Right forelimb (tissue), 1 donor: ENCODE measurements at regions not wholly inside any gene's neighbourhood (a gene's known extent, or its start where the extent isn't known, plus 50 kb on each side); places are given as distances from the start of the nearest gene placed in this dataset.

Experiments
- DNase-seq: peaks from one replicate; pipeline ENCODE4 v3.0.0-alpha.2; 2018

DNA sequence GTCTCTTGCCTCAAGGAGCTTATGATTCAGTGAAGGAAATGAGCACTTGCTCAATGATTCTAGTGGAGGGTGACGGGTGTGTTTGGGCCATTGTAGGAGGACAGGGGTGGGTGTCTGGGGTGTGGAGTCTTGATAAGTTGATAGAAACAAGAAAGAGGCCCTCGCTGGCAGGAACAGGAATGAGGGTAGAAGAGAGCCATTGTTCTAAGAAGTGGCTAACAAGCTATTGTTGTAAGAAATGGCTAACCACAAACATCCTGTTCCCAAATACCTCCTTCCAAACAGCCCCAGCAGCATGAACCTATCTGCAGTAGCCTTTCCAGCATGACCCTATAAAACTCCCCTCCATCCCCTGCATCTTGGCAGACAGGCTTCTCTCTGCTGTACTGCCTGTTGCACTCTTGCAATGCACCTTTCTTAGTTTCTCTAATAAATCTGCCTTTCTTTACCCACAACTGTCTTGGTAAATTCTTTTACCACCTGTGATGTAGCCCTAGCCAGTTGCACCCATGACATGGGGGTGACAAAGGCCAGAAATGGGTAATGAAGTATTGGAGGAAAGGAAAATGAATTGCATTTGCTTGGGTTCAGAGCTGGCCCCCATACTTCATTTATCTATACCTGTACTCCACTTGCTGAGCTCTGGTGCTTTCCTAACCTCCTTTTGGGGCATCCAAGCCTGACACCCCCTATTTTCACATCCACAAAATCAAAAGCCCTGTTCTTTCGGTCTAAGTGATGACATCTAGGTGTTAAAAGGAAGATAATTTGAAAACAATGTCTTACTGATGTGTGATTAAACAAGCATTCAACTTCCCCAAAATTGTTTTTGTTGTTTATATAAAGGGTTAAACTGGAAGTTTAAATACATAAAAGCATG lies 389.1 kb downstream of the GRIN2B start:
- no peak for DNase-seq

DNA sequence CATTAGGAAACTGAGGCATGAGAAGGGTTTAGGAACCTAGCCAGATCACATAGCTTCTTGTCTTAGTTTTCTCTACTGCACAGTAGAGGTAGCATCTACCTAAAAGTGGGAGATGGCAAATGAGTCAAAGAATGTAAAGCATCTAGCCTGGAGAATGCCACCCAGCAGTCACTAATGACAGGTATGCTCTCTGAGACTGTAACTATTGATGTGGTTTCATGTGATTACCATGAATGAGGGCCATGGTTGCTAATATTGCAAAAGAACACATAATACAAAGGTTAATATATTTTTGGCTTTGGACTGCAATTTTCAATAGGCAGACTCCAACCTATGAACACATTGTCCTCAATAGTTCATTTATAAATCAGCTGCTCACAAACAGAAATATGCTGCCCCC lies 389.9 kb downstream of the GRIN2B start:
- DNase-seq = no peak

DNA sequence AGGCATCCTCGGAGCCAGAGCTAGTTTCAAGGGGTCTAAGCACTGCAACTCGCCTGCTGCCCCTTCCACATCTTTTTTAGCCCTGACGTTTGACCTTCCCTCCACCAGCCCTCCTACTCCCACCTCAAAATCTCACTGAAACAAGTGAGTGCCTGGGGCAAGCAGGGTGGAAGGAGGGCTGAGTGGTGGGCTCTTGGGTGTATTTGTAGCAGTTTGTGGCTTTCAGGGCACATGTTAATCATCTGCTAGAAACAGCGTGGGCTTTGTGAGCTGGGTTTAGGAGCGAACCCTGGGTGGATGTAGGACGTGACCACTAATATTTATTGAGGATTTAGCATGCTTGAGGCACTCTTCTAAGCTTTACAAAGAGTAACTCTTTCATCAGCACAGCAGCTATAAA lies 390.3 kb downstream of the GRIN2B start:
- DNase-seq = no peak

DNA sequence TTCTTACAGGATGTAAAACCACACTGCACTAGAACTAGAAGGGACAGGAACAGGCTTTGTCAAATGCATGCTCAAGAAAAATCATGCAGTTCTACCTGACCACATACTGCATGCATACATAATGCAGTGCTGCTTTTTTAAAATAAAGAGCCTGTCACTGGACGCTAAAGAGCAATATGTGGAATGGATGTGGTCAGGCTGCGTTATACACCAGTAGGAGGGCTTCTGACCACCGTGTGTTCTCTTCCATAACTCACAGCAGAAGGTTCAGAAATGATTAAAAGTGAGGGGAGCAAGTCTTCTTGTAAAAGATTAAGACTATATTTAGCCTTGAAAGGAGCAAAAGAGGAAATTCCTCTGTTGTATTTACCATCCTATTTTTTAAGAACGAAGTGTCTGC lies 392.0 kb downstream of the EMP1 start:
- DNase-seq = no peak

DNA sequence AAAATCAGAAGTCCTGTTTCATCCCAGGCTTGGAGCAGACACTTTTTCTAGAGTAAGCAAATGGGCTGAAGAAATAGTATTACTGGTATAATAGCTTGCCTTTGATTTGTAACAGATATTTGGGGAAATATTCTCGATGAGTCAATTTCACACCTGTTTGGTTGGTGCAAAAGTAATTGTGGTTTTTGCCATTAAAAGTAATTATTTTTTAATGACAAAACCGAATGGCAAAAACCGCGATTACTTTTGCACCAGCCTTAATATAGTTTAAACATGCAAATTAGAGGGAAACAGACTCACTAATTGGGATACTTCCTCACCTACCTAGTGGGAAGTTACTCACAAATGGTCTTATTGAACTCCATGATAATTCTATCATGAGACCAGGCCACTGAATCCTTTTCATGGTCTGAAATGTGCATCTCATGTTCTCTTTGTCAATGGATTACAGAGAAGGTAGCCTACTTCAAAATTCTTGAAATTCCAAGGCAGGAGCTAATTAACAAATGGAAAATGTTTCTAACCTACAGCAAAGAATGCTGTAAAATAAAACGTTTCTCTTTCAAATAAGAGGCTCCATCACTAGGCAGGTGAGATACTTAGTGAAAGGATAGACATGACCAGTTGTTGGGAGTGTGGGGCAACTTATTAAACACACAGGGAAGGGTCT lies 391.3 kb downstream of the EMP1 start:
- no peak for DNase-seq

DNA sequence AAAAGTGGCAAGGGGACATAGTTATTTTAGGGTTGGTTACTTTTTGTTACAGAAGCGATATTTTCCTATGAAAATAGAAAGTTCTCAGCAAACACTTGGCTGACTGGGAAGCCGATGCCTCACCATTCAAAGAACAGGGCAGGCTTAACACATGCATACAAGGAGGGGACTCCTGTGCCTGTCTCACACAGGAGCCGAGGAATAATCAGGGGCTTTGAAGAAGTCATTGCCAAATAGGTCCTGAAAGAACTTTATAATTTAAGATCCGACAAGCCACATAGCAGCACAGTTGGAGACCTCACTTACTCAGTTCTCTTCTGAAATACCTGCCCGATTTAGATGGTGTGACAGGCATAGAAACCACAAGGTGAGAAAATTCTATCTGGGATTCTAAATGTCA lies 389.8 kb downstream of the EMP1 start:
- no peak for DNase-seq

DNA sequence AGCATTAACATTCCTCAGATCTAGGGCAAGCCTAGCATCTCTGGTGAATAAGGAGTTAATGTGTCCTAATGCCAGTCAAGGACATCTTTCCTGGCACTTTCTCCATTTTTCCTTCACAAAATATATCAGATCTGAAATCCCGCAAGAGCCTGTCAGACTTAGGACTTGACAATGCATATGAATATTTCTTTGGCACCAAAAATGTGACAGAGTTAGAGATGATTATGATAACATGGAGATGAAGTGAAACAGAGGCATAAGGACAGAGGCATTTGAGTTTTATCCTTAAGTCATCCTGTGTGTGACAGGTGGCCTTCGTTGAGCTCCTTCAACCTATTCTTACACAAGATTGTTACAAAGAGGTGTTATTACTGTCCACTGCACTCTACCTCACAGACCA lies 388.0 kb downstream of the EMP1 start:
- no peak for DNase-seq

DNA sequence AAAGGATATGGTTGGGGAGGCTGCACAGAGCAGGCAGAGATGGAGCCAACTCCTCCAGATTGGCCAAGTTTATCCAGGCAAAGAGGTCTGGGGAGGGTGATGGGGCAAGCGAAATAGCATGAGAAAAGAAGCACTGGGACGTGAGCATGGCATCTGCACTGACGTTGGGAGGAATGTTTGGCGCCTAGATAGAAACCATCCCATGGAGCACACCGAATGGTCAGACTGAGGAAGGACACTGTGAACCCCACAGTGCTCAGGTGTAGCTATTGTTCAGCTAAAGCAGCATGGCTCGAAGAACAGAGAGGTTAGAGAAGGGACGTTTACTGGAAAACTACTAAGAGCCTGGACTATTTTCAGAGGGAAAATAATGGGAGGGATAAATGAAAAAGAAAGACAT lies 387.1 kb downstream of the EMP1 start:
- no peak for DNase-seq

DNA sequence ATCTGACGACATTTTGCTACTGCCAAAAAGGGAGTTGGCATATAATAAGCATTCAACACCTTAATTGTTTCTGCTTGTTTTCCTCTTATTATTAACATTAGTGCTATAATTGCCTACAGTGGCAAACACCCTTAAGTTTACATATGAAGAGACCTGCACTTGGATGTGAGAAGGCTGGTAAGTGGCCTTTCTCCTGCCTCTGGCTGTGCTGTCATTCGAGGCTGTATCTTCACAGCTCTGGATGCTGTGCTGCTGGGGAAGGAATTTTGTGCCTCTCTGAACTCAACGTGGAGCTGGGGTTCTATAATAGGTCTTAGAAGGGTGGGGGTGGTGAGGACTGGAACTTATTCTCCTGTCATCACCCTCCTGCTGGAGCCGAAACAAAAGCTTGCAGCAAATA lies 385.9 kb downstream of the EMP1 start:
- no peak for DNase-seq

DNA sequence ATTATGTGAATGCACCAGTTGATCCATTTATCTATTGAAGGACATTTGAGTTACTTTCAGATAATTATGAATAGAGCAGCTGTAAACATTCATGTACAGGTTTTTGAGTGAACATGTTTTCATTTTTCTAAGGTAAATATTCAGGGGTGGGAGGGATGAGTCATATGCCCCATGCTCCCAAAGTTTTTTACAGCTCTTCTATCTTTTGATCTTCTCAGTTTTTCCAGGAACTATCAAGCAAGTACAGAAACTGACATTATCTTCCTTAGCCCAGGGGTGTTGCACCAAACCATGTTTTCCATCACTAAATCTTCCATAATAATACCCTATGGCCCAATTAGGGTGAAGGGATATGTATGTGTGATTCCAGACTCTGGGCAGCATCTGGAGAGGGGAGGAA lies 384.5 kb downstream of the EMP1 start:
- no peak for DNase-seq

DNA sequence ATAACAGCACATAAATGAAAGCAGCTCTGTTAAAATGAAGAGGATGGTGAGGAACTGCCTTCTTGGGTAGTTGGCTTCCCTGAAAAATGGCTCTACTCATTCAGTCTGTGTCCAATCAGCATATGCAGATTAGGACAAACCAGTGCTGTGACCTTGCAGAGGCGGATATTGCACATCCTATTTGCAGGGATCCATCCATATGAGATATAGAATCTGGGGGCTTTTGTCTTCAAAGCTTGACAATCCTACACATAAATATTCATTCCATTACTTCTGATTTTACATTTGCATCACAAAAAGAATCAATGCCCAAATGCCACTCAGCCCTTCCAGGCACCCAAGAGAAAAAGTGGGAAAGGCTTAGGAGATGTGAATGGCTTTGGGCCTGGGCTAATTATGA lies 383.7 kb downstream of the EMP1 start:
- no peak for DNase-seq

DNA sequence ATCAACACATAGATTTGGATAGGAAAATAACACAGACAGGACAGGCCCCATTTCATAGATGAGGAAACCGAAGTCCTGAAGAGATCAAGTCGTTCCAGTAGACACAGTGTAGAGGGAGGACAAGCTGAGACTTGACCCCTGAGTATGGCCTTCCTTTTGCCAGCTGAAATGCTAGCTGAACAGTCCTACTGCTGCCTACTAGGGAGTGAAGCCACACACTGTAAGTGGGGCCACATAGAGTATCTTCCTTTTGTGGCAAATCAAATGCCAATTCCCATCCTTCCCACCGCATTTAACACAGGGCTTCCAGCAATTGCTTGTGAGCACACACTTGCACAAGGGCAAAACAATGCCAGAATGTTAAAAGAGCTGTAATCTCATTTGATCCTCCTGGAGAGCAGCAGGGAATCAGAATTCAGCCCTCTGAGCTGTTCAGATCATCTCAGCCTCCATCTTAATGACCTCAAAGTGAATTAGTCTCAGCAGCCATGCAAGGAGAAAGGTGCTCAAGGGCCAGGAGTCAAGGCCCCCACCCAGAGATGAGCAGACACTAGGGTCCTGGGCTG lies 380.5 kb downstream of the EMP1 start:
- DNase-seq = no peak

DNA sequence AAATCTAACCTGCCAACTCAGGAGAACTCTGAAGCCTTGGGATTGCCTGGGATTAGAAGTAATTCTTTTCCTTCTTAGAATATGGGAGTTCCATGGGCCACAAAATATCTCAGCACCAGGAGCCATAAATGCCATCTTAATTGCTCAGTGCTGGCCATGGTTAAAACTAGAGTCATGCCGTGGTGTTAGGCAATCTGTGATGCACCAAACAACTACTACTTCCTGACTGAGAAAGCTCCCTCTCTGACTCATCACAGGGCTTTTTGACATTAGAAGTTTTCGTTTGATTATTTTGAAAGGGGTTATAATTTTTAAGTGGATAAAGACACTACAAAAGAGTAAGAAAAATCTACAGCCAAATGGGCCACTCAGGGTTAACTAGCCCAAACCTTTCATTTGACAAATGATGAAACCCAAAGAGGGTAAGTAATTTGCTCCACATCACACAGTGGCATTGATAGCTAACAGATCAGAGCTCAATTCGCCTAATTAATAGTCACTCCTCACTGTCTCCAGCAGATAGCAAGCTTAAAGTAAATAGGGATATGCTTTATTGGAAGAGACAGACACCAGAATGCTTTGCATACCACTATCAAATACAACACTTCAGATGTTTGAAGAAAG lies 377.3 kb downstream of the EMP1 start:
- DNase-seq = no peak

DNA sequence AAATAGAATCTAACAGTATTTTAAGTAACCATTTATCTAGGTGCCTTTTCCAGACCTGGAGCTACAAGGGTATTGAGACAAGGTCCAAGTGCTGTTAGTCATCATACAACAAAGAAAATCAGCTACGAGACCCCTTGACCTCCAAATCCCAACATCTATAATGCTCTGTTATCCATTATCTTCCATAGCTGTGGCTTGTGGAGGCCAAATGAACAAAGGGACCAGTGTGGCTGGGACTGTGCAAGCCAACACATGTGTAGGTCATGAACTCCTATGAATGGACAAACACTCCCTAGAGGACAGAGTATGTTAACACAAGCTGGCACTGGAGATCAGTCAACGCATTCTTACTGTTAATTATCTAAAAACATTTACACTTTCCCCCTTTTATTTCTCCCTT lies 374.5 kb downstream of the EMP1 start:
- DNase-seq = no peak

DNA sequence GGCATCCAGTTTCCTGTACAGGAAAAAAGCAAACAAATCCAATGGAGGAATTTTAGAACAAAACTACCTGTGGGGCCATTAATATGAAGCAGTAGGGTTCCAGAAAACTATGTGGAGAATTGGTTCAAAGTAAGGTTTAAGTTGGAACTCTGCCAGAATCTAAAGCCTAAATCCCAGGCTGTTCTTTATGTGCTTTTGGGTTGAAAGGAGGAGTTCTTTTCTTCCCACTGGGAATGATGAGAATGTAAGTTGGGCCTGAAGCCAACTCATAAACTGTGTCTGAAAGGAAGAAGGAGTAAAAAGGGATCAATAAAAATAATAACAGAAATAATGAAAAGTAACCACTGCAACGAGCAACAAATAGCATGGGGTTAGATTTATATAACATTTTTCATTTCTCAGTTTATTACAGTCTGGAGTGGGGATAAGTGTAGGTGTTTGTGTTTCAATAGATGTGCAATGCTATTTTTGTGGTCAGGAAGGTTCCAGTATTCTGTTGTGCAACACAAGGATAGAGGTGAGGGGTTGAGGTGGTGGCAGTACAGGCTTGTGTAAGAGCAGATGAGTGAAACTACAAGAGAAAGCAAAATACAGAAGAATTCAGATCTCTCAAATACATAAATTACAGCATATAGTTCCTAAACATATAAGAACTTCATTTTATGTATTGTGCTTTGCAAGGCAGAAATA lies 373.6 kb downstream of the EMP1 start:
- DNase-seq = no peak

DNA sequence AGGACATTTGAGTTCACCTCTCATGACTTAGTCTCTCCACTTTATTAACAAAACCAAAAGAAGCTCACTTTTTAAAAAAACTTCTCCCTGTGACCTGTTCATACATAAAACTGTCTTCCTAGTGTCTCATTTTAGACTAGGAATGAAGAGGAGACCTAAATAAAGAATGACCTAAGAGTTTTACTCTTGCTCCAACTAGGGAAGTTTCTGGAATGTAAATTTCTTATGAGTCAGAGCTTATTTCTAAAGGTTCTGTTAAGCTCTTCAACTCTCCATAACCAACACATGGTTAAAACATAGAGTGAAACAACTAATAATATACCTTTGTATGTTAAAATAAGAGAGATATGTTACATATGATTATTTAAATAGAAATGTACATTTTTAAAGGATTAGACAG lies 369.8 kb downstream of the EMP1 start:
- no peak for DNase-seq

DNA sequence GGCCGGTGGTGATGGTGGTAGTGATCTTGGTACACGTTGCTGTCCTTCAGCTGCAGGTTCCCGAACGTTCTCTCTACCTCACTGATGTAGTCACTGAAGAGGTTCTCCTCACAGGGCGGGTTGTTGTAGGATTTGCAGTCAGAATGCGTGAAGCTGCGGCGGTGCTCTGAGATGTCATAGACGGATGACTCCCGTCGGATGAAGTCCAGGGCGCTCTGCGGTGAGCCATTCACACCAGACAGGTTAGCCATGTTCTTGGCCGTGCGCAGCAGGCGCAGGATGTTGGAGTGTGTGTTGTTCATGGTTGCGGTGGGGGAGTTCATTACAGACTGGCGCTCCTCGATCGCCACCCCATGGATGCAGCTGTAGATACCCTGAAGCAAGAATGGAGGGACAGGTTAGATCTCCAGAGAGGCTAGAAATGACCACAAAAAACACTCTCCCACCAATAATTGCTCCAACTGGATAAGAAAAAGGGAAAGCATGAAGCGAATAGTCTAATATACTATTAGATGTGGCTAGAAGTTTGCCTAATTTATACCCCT lies 367.8 kb downstream of the EMP1 start:
- no peak for DNase-seq

DNA sequence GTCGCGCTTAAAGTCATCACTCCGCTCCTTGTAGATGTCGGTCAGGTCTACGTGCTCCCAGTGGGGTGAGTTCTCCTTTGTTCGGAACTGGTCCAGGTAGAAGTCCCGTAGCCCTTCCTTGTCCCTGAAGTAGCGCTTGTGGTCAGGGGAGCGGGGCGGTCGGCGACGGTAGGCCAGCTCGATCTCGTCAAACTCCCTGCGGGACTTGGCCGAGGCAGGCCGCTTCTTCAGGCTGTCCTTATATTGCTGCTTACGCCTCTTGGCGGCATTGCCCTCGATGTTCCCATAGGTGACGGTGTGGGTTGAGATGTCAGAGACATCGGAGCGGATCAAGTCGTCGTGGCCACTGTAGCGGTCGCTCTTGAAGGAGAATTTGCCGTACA lies 367.2 kb downstream of the EMP1 start:
- DNase-seq = no peak

DNA sequence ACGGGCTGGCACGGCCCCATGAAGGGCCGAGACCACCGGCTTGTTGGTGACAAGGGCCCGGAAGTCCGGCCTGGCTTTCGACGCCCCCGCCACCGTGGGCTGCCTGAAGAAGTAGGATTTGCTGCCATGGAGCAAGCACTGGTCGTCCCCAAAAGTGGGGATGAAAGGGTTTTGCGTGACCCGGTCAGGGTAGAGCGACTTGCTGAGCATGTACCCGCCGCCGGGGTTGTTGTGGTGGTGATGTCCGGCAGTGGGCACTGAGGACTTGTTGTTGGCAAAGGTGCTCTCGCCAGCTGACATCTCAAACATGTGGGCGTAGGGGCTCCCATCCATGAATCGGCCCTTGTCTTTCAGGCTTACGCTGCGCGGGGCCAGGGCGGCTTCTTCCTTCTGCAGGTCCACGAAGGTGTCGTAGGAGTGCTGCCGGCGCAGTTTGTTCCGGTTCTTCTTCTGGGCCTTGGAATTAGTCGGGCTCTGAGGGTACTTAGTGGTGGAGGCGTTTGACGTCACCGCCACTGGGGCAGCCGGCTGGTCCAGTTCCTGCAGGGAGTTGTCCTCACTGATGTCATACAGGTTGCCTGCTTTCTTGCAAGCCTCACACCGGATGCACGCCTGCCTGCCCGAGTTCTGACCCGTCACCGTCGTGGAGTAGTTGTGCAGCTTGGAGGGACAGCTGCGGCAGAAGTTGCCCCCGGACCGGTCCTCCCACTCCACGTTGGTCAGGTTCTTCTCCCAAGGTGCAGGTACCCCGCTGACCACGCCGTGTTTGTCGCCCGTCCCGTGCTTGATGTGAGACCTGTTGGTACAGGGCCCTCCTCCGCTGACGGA lies 366.6 kb downstream of the EMP1 start:
- DNase-seq = no peak

DNA sequence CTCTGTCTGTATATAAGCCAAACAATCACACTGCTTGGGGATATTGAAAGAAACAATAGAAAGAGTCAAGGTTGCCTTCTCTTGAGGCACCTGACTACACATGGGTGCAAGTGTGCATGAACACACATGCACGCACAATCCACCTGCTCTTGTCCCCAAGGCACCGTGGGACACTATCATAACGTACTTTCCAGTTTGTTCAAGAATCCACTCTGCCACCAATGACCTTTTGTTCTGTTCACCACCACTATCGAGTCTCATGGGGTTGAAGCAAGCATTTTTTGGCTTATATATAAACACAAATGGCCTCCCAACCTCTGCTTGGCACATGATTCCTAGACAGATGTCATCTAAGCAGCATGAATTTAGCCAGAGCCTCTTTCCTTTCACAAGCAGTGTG lies 365.4 kb downstream of the EMP1 start:
- DNase-seq = no peak

DNA sequence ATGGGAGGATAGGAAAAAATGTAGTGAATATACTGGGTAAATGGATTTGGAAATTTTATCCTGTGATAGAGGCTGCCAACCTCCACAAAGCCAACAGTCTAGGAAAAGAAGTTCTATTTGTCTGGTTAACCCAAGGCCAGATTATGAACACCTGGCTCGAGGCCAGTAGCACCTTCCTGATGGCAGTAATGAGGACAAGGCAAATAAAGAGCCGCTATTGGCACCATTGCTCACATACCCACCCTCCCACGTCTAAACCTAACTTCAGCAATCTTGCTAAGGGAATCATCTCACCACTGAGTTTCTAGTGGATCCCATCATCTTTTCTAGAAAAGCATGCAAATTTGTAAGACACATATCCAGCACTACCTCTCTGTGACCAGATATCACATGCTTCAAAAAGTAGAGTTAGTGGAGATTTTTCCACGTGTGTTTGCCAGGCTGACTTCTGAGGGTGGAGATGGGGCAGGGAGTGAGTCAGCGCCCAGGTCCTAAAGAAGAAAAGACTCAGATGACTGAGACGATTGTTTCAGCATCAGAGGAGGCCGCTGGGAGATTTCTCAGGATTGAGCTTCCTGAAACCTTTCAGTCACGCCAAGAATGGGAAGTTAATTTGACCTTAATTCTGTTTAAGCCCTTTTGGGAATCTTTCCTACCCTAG lies 362.9 kb downstream of the EMP1 start:
- DNase-seq = no peak
